ENCODE measurements at regions not wholly inside any gene's neighbourhood (a gene's known extent, or its start where the extent isn't known, plus 50 kb on each side); places are given as distances from the start of the nearest gene placed in this dataset.
"Not testable (repeated sequence)": the region's sequence is repeated elsewhere in the genome, so short reads cannot be mapped to it uniquely, and the experiment has no call there.

GRCh38 chr9:42335342-42335741 is 151.9 kb downstream of the SPATA31A6 start:
- TF ChIP-seq CTCF, POLR2A (IDR thresholded peaks at IDR 0.05): not testable (repeated sequence)
